ENCODE measurements at regions not wholly inside any gene's neighbourhood (a gene's known extent, or its start where the extent isn't known, plus 50 kb on each side); places are given as distances from the start of the nearest gene placed in this dataset.

GRCh38 chr18:44286049-44286448 is 394.6 kb upstream of the SETBP1 start:
- no peaks in the 10 kb centered on the region for H3K4me1 ChIP-seq (ENCODE audit: control insufficient read depth in 3 of 3, insufficient read depth in 3 of 3, low read length in 3 of 3)
- H3K36me3 ChIP-seq (ENCODE audit: control insufficient read depth in 3 of 3, insufficient read depth in 3 of 3, low read length in 3 of 3) = no peaks in the 10 kb centered on the region
- no peak overlapping the region for H3K27ac ChIP-seq (ENCODE audit: low read depth, low read length)
- H3K4me3 ChIP-seq (ENCODE audit: low read length in 3 of 3) = no peak overlapping the region
- no peaks in the 10 kb centered on the region for H3K27me3 ChIP-seq (ENCODE audit: control insufficient read depth in 3 of 3, insufficient read depth in 3 of 3, low read length in 3 of 3)
- H3K9ac ChIP-seq (ENCODE audit: low read depth in 1 of 3, low read length in 3 of 3) = no peak overlapping the region
- no peaks in the 10 kb centered on the region for H3K9me3 ChIP-seq (ENCODE audit: control insufficient read depth in 3 of 3, low read length in 3 of 3)

DNA sequence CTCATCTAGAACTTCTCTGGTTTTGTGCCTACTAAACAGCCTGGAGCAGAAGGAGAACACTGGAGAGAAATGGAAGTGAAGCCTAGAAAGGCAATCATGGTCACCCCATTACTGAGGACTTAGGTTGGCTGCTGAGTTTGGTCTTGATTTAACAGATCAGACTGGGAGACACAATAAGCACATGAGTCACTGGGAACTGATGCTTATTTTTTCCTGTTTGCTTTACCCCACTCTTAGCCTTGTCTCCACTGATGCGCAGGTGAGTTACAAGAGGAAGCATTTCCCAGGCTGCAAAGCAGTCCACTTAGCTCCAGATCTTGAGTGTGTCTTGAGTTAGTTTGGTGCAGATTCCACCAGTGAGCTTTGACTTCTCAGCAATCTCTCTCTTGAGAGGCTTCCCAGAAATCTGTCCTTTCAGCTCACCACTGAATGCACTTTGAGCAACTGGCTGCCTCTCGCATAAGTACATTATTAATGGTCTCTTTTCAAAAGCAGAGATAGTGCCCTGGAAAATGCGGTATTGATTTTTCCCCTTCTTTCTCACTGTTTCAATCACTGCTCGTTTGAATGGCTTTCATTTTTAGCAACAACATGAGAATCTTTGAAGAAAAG is 390.2 kb upstream of the SETBP1 start:
- Histone ChIP-seq H3K4me3 (ENCODE audit: low read length in 3 of 3) (no peak overlapping the region), H3K9ac (ENCODE audit: low read depth in 1 of 3, low read length in 3 of 3) (no peak overlapping the region), H3K4me1 (ENCODE audit: control insufficient read depth in 3 of 3, insufficient read depth in 3 of 3, low read length in 3 of 3) (no peaks in the 10 kb centered on the region), H3K36me3 (ENCODE audit: control insufficient read depth in 3 of 3, insufficient read depth in 3 of 3, low read length in 3 of 3) (no peaks in the 10 kb centered on the region), H3K27ac (ENCODE audit: low read depth, low read length) (no peak overlapping the region), H3K27me3 (ENCODE audit: control insufficient read depth in 3 of 3, insufficient read depth in 3 of 3, low read length in 3 of 3) (no peaks in the 10 kb centered on the region), H3K9me3 (ENCODE audit: control insufficient read depth in 3 of 3, low read length in 3 of 3) (no peaks in the 10 kb centered on the region)

DNA sequence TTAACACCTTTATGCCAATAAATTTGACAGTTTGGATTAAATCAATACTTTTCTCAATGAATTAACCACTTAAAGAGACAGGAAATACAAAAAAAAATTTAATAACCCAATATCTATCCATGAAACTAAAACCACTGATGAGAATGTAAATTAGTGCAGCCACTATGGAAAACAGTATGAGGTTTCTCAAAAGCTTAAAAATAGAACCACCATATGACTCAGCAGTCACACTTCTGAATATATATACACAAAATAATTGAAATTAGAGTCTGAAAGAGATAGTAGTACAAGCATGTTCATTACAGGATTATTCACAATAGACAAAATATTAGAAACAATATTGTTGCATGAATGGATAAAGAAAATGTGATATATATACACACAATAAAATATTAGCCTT is 382.1 kb upstream of the SETBP1 start:
- no peaks in the 10 kb centered on the region for H3K27me3 ChIP-seq (ENCODE audit: control insufficient read depth in 3 of 3, insufficient read depth in 3 of 3, low read length in 3 of 3)
- no peaks in the 10 kb centered on the region for H3K4me1 ChIP-seq (ENCODE audit: control insufficient read depth in 3 of 3, insufficient read depth in 3 of 3, low read length in 3 of 3)
- no peak overlapping the region for H3K27ac ChIP-seq (ENCODE audit: low read depth, low read length)
- H3K4me3 ChIP-seq (ENCODE audit: low read length in 3 of 3) = no peak overlapping the region
- no peaks in the 10 kb centered on the region for H3K9me3 ChIP-seq (ENCODE audit: control insufficient read depth in 3 of 3, low read length in 3 of 3)
- no peak overlapping the region for H3K9ac ChIP-seq (ENCODE audit: low read depth in 1 of 3, low read length in 3 of 3)
- no peaks in the 10 kb centered on the region for H3K36me3 ChIP-seq (ENCODE audit: control insufficient read depth in 3 of 3, insufficient read depth in 3 of 3, low read length in 3 of 3)

DNA sequence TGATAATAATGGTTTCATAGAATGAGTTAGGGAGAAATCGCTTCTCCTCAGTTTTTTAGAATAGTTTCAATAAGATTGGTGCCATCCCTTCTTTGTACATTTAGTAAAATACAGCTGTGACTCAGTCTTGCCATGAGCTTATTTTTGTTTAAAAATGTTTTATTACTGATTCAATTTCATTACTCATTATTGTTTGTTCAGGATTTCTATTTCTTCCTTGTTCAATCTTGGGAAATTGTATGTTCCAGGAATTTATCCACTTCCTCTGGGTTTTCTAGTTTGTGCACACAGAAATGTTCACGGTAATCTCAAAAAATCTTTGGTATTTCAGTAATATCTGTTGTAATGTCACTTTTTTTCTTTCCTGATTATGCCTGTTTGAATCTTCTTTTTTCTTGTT is 371.5 kb upstream of the SETBP1 start:
- Histone ChIP-seq H3K36me3 (ENCODE audit: control insufficient read depth in 3 of 3, insufficient read depth in 3 of 3, low read length in 3 of 3) (no peaks in the 10 kb centered on the region), H3K9me3 (ENCODE audit: control insufficient read depth in 3 of 3, low read length in 3 of 3) (no peaks in the 10 kb centered on the region), H3K4me1 (ENCODE audit: control insufficient read depth in 3 of 3, insufficient read depth in 3 of 3, low read length in 3 of 3) (no peaks in the 10 kb centered on the region), H3K27me3 (ENCODE audit: control insufficient read depth in 3 of 3, insufficient read depth in 3 of 3, low read length in 3 of 3) (no peaks in the 10 kb centered on the region), H3K9ac (ENCODE audit: low read depth in 1 of 3, low read length in 3 of 3) (no peak overlapping the region), H3K4me3 (ENCODE audit: low read length in 3 of 3) (no peak overlapping the region), H3K27ac (ENCODE audit: low read depth, low read length) (no peak overlapping the region)

DNA sequence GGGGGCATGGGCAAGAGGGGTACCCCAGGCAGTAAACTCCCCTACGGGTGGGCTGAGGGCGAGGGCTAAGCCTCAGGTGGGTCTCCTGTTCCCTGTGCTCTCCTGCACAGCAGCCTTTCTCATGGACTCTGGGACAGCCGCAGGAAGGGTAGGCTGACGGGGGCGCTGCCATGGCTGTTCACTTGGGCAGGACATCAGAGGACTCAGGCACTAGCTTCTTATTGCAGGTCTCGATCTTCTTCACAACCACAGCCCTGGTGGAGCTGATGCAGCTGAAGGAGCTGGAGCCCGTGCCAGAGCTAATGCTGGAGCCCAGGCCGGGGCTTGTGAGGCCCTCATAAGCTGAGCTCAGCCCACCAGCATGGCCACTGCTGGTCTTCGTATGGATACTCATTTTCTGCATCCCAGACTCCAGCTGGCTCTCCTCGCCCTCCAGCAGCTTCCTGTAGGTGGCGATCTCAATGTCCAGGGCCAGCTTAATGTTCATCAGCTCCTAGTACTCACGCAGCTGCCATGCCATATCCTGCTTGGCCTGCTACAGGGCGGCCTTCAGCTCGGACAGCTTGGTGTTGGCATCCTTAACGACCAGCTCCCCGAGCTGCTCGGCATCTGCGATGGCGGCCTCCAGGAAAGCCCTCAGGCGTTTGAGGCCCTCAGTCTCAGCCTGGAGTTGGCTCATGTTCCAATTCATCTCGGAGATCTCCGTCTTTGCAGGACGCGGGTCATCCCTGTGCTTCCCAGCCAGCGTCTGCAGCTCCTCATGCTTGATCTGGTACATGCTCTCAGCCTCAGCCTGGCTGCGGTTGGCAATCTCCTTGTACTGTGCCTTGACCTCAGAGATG is 359.8 kb upstream of the SETBP1 start:
- no peak overlapping the region for H3K27ac ChIP-seq (ENCODE audit: low read depth, low read length)
- H3K4me3 ChIP-seq (ENCODE audit: low read length in 3 of 3) = no peak overlapping the region
- H3K36me3 ChIP-seq (ENCODE audit: control insufficient read depth in 3 of 3, insufficient read depth in 3 of 3, low read length in 3 of 3) = no peaks in the 10 kb centered on the region
- H3K27me3 ChIP-seq (ENCODE audit: control insufficient read depth in 3 of 3, insufficient read depth in 3 of 3, low read length in 3 of 3) = no peaks in the 10 kb centered on the region
- H3K9ac ChIP-seq (ENCODE audit: low read depth in 1 of 3, low read length in 3 of 3) = no peak overlapping the region
- H3K4me1 ChIP-seq (ENCODE audit: control insufficient read depth in 3 of 3, insufficient read depth in 3 of 3, low read length in 3 of 3) = no peaks in the 10 kb centered on the region
- H3K9me3 ChIP-seq (ENCODE audit: control insufficient read depth in 3 of 3, low read length in 3 of 3) = no peaks in the 10 kb centered on the region

DNA sequence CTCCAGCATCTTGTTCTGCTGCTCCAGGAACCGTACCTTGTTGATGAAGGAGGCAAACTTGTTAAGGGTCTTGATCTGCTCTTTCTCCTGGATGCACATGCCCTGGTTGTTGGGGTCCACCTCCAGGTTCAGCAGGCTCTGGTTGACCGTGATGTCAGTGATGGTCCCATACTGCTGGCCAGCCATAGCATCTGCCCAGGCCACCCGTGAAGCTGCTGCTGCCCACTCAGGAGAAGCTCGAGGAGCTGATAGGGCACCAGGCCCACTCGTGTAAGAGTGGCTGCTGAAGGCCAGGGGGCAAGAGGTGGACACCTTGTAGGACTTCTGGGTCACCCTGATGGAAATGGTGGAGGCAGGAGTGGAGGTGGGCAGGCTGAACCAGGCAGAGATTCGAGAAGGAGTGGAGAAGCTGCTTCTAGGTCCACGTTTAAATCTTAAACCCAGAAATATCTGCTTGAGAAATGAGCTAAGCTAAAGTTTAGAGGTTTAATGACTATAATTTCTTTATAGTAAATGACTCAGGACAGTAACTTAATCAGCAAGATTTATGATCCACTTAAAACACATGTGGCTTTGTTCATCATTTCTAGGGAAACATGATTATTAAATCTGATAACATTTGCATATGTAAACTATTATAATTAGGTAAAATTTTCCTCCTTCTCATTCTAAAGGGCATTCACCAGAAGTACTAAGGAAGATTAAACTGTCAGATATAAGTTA is 358.7 kb upstream of the SETBP1 start:
- Histone ChIP-seq H3K36me3 (ENCODE audit: control insufficient read depth in 3 of 3, insufficient read depth in 3 of 3, low read length in 3 of 3) (no peaks in the 10 kb centered on the region), H3K9ac (ENCODE audit: low read depth in 1 of 3, low read length in 3 of 3) (no peak overlapping the region), H3K4me3 (ENCODE audit: low read length in 3 of 3) (no peak overlapping the region), H3K27ac (ENCODE audit: low read depth, low read length) (no peak overlapping the region), H3K4me1 (ENCODE audit: control insufficient read depth in 3 of 3, insufficient read depth in 3 of 3, low read length in 3 of 3) (no peaks in the 10 kb centered on the region), H3K9me3 (ENCODE audit: control insufficient read depth in 3 of 3, low read length in 3 of 3) (no peaks in the 10 kb centered on the region), H3K27me3 (ENCODE audit: control insufficient read depth in 3 of 3, insufficient read depth in 3 of 3, low read length in 3 of 3) (no peaks in the 10 kb centered on the region)

- H3K27ac ChIP-seq (ENCODE audit: low read depth, low read length) = no peak overlapping the region
- H3K27me3 ChIP-seq (ENCODE audit: control insufficient read depth in 3 of 3, insufficient read depth in 3 of 3, low read length in 3 of 3) = no peaks in the 10 kb centered on the region
- no peak overlapping the region for H3K9ac ChIP-seq (ENCODE audit: low read depth in 1 of 3, low read length in 3 of 3)
- H3K36me3 ChIP-seq (ENCODE audit: control insufficient read depth in 3 of 3, insufficient read depth in 3 of 3, low read length in 3 of 3) = no peaks in the 10 kb centered on the region
- H3K9me3 ChIP-seq (ENCODE audit: control insufficient read depth in 3 of 3, low read length in 3 of 3) = no peaks in the 10 kb centered on the region
- H3K4me1 ChIP-seq (ENCODE audit: control insufficient read depth in 3 of 3, insufficient read depth in 3 of 3, low read length in 3 of 3) = no peaks in the 10 kb centered on the region
- H3K4me3 ChIP-seq (ENCODE audit: low read length in 3 of 3) = no peak overlapping the region
Observed at GRCh38 chr18:44323125-44323524, 357.6 kb upstream of the SETBP1 start.

DNA sequence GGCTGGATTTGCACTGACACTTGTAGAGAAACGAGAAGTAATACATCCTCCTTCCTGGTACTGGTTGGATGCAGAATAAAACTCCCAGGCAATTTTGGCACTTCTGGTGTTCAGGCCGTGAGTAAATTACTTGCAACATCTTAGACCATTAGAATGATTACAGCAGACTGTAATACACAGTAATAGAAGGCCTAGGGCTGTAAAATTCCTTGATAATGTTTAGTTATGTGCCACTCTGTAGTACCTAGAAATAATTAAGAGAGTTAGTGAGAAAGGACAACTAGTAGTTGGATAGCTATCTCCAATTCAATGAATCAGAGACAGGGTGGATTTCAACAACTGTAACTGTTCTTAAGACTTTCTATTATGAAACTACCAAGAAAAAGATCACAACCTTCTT is 356.3 kb upstream of the SETBP1 start:
- no peaks in the 10 kb centered on the region for H3K4me1 ChIP-seq (ENCODE audit: control insufficient read depth in 3 of 3, insufficient read depth in 3 of 3, low read length in 3 of 3)
- H3K9me3 ChIP-seq (ENCODE audit: control insufficient read depth in 3 of 3, low read length in 3 of 3) = no peaks in the 10 kb centered on the region
- no peaks in the 10 kb centered on the region for H3K27me3 ChIP-seq (ENCODE audit: control insufficient read depth in 3 of 3, insufficient read depth in 3 of 3, low read length in 3 of 3)
- H3K36me3 ChIP-seq (ENCODE audit: control insufficient read depth in 3 of 3, insufficient read depth in 3 of 3, low read length in 3 of 3) = no peaks in the 10 kb centered on the region
- no peak overlapping the region for H3K27ac ChIP-seq (ENCODE audit: low read depth, low read length)
- H3K4me3 ChIP-seq (ENCODE audit: low read length in 3 of 3) = no peak overlapping the region
- H3K9ac ChIP-seq (ENCODE audit: low read depth in 1 of 3, low read length in 3 of 3) = no peak overlapping the region

DNA sequence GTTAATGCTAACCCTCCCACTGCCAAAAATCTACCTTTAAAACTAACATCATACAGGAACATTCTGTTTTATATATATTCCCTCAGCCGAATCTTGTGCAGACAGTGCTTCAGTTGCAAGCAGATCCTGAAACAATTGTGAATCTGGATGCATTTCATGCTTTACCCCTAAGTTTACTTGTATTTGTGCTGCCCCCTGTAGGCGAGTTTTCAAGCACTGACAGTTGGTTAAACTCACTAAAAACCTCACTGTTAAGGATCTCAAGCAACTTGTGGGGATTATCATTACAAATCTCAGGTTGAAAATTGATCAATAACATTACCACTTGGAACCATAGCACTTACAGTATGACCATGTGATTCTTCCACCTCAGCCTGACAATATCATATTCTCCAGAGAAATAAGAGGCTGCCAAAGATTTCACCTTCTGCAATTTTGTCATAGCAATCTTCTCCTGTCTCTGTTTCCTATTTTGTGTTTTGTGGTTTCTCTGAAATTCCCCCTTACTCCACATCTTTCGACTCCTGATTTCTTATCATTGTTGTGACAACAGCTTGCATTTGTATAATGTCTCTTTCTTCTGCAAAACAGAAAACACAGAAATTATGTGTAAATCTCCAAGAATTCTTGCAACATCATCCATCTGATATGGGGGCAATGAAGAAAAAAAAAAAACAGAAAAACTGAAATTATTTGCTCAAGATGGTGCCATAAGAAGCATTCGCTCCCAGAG is 354.6 kb upstream of the SETBP1 start:
- Histone ChIP-seq H3K9ac (ENCODE audit: low read depth in 1 of 3, low read length in 3 of 3) (no peak overlapping the region), H3K27ac (ENCODE audit: low read depth, low read length) (no peak overlapping the region)

More for the DNA sequence above, 354.6 kb upstream of the SETBP1 start:
- no peaks in the 10 kb centered on the region for H3K27me3 ChIP-seq (ENCODE audit: control insufficient read depth in 3 of 3, insufficient read depth in 3 of 3, low read length in 3 of 3)
- no peaks in the 10 kb centered on the region for H3K36me3 ChIP-seq (ENCODE audit: control insufficient read depth in 3 of 3, insufficient read depth in 3 of 3, low read length in 3 of 3)
- H3K4me1 ChIP-seq (ENCODE audit: control insufficient read depth in 3 of 3, insufficient read depth in 3 of 3, low read length in 3 of 3) = no peaks in the 10 kb centered on the region
- H3K4me3 ChIP-seq (ENCODE audit: low read length in 3 of 3) = no peak overlapping the region
- no peaks in the 10 kb centered on the region for H3K9me3 ChIP-seq (ENCODE audit: control insufficient read depth in 3 of 3, low read length in 3 of 3)

Data from skeletal muscle tissue (tissue), 3 donors.